Mesendoderm (in vitro differentiated cells): ENCODE measurements at regions not wholly inside any gene's neighbourhood (a gene's known extent, or its start where the extent isn't known, plus 50 kb on each side); places are given as distances from the start of the nearest gene placed in this dataset.
"Not testable (repeated sequence)": the region's sequence is repeated elsewhere in the genome, so short reads cannot be mapped to it uniquely, and the experiment has no call there.

Experiments
- DNase-seq: peaks from one replicate; pipeline ENCODE4 v3.0.0; 2013
- H2AK5ac ChIP-seq: 2 replicates; pipeline ENCODE4 v1.6.1; 2013; ENCODE audit warnings: low read length, inconsistent platforms
- H2BK120ac ChIP-seq: 2 replicates; pipeline ENCODE4 v1.6.1; 2013; ENCODE audit warnings: low read depth, mild to moderate bottlenecking, low read length, moderate library complexity, mixed read lengths
- H2BK15ac ChIP-seq: replicated peaks from 2 replicates; pipeline ENCODE4 v1.6.1; 2013; ENCODE audit warnings: low read depth, mild to moderate bottlenecking, moderate library complexity
- H2BK5ac ChIP-seq: 2 replicates; pipeline ENCODE4 v1.6.1; 2013; ENCODE audit warnings: low read length, inconsistent platforms
- H3K18ac ChIP-seq: 2 replicates; pipeline ENCODE4 v1.6.1; 2013; ENCODE audit warnings: mild to moderate bottlenecking, low read length, mixed read lengths
- H3K23ac ChIP-seq: one replicate; pipeline ENCODE4 v1.6.1; 2013; ENCODE audit warnings: low read length
- H3K27ac ChIP-seq: 2 replicates; pipeline ENCODE4 v1.5.1; 2013; ENCODE audit warnings: low read depth, mild to moderate bottlenecking, inconsistent platforms, low read length, moderate library complexity
- H3K27me3 ChIP-seq: 2 replicates; pipeline ENCODE4 v1.6.1; 2013; ENCODE audit warnings: low read length, control low read depth, mild to moderate bottlenecking, inconsistent platforms; ENCODE audit not compliant: insufficient read depth, poor library complexity
- H3K36me3 ChIP-seq: 2 replicates; pipeline ENCODE4 v1.6.1; 2013; ENCODE audit warnings: low read length, inconsistent platforms; ENCODE audit not compliant: control insufficient read depth, insufficient read depth
- H3K4ac ChIP-seq: one replicate; pipeline ENCODE4 v1.6.1; 2013; ENCODE audit warnings: low read depth, mild to moderate bottlenecking, low read length, moderate library complexity
- H3K4me1 ChIP-seq: 2 replicates; pipeline ENCODE4 v1.6.1; 2013; ENCODE audit warnings: low read depth, low read length, inconsistent platforms; ENCODE audit not compliant: control insufficient read depth
- H3K4me2 ChIP-seq: 2 replicates; pipeline ENCODE4 v1.6.1; 2013; ENCODE audit warnings: low read length
- H3K4me3 ChIP-seq: 2 replicates; pipeline ENCODE4 v1.5.1; 2013; ENCODE audit warnings: mild to moderate bottlenecking, low read length
- H3K56ac ChIP-seq: one replicate; pipeline ENCODE4 v1.6.1; 2013; ENCODE audit warnings: low read length
- H3K79me1 ChIP-seq: 2 replicates; pipeline ENCODE4 v1.6.1; 2013; ENCODE audit warnings: low read length, inconsistent platforms
- H3K79me2 ChIP-seq: 2 replicates; pipeline ENCODE4 v1.6.1; 2013; ENCODE audit warnings: mild to moderate bottlenecking, low read length; ENCODE audit not compliant: control insufficient read depth, insufficient read depth
- H3K9ac ChIP-seq: 2 replicates; pipeline ENCODE4 v1.6.1; 2013; ENCODE audit warnings: low read length, inconsistent platforms
- H4K5ac ChIP-seq: one replicate; pipeline ENCODE4 v1.6.1; 2013; ENCODE audit warnings: low read length
- H4K8ac ChIP-seq: one replicate; pipeline ENCODE4 v1.6.1; 2013; ENCODE audit warnings: low read depth, mild to moderate bottlenecking, control low read depth, low read length, moderate library complexity
- WGBS: extraction: QIAGEN DNeasy Blood & Tissue Kit; methylation state at CpG from one replicate; pipeline ENCODE4 v1.1.7; 2013; ENCODE audit warnings: low lambda C conversion rate, missing lambda C conversion rate; ENCODE audit not compliant: insufficient coverage; ENCODE audit errors: extremely low coverage; 5-methylcytosine and 5-hydroxymethylcytosine counted together

DNA sequence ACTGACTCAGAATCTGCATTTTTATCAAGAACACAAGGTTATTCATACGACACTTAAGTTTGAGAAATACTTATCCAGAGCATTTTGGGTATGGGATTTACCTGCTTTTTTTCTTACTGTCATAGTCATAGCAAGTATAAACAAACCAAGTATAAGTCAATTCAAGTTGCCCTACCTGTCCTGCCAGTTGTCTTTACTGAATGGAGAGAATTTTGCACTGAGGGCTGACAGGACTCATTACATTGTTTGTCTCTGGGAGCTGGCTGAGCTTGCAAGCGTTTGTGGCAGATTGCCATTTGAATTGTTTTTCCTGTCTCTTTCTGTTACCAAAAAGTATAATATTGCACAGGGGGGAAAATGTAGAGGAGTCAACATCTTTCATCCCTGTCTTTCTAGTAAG is 278.9 kb upstream of the MAGEC2 start:
- DNase-seq = no peak
- Histone ChIP-seq H3K23ac (no peak overlapping the region), H2BK15ac (no peak overlapping the region), H3K4me3 (no peak overlapping the region), H3K79me2 (no peaks in the 10 kb centered on the region), H3K27ac (no peak overlapping the region), H3K9ac (no peak overlapping the region), H3K56ac (no peak overlapping the region), H3K4ac (no peak overlapping the region), H2AK5ac (no peak overlapping the region), H3K4me2 (no peak overlapping the region), H4K5ac (no peak overlapping the region), H3K27me3 (no peaks in the 10 kb centered on the region), H2BK120ac (no peak overlapping the region), H4K8ac (no peak overlapping the region), H3K4me1 (no peaks in the 10 kb centered on the region), H2BK5ac (no peak overlapping the region), H3K36me3 (no peaks in the 10 kb centered on the region), H3K18ac (no peak overlapping the region), H3K79me1 (no peaks in the 10 kb centered on the region)
- no CpG with 5 or more reads among the region's 2 CpGs for WGBS

DNA sequence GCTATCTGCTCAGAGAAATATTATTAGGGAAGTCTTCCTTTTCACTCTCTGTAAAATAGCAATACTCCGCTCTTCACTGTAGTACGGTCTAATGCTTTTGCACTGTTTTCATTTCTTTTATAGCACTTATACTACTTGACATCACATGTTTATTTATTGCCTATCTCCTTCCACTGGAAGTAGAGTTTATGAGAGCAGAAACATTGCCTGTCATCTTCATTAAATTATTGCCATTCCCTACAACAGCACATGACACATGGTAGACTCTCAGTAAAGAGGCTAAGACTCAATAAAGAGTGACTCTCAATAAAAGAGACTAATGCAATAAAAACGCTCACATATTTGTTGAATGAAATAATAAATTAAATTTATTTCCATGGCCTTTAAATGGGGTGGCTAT is 241.3 kb upstream of the MAGEC2 start:
- Histone ChIP-seq H2BK15ac (no peak overlapping the region), H4K5ac (no peak overlapping the region), H3K36me3 (no peaks in the 10 kb centered on the region), H2BK120ac (no peak overlapping the region), H3K4me3 (no peak overlapping the region), H4K8ac (no peak overlapping the region), H3K18ac (no peak overlapping the region), H3K56ac (no peak overlapping the region), H3K79me1 (no peaks in the 10 kb centered on the region), H3K79me2 (no peaks in the 10 kb centered on the region), H3K4ac (no peak overlapping the region), H2AK5ac (no peak overlapping the region), H3K23ac (no peak overlapping the region), H3K27ac (no peak overlapping the region), H3K27me3 (no peaks in the 10 kb centered on the region), H2BK5ac (no peak overlapping the region), H3K4me2 (no peak overlapping the region), H3K4me1 (no peaks in the 10 kb centered on the region), H3K9ac (no peak overlapping the region)
- no CpG with 5 or more reads among the region's 3 CpGs for WGBS
- DNase-seq = no peak

DNA sequence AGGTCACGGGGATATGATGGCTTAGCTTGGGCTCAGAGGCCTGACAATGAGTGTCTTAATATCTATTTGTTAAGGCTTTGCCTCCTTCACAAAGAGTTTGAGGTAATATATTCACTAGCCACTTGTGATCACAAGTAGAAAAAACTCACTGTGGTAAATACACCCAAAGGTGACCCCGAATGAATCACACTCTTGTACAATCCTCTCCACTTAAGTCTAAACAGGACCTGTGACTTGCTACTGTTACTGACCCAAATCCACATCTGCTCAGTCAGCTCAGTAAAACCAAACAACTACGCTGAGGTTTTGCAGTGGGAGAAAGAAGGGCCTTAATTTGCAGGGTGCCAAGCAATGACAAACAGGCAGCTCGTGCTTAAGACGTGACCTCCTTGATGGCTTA is 223.8 kb upstream of the MAGEC2 start:
- Histone ChIP-seq H2BK5ac (no peak overlapping the region), H3K4ac (no peak overlapping the region), H2BK15ac (no peak overlapping the region), H3K4me3 (no peak overlapping the region), H3K27ac (no peak overlapping the region), H3K9ac (no peak overlapping the region), H3K4me2 (no peak overlapping the region), H3K79me2 (no peaks in the 10 kb centered on the region), H3K36me3 (no peaks in the 10 kb centered on the region), H3K4me1 (no peaks in the 10 kb centered on the region), H2BK120ac (no peak overlapping the region), H2AK5ac (no peak overlapping the region), H3K23ac (no peak overlapping the region), H4K5ac (no peak overlapping the region), H3K79me1 (no peaks in the 10 kb centered on the region), H4K8ac (no peak overlapping the region), H3K56ac (no peak overlapping the region), H3K27me3 (no peaks in the 10 kb centered on the region), H3K18ac (no peak overlapping the region)
- no peak for DNase-seq
- no CpG with 5 or more reads among the region's 5 CpGs for WGBS

DNA sequence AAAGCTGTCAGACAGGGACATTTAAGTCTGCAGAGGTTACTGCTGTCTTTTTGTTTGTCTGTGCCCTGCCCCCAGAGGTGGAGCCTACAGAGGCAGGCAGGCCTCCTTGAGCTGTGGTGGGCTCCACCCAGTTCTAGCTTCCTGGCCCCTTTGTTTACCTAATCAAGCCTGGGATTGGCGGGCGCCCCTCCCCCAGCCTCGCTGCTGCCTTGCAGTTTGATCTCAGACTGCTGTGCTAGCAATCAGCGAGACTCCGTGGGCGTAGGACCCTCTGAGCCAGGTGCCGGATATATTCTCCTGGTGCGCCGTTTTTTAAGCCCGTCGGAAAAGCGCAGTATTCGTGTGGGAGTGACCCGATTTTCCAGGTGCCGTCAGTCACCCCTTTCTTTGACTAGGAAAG is 185.9 kb upstream of the MAGEC2 start:
- H3K4me2 ChIP-seq, H3K4me1 ChIP-seq, DNase-seq, H2BK15ac ChIP-seq, H4K5ac ChIP-seq, H3K4ac ChIP-seq, H3K27me3 ChIP-seq, H3K18ac ChIP-seq, H4K8ac ChIP-seq, H3K79me2 ChIP-seq, H3K27ac ChIP-seq, H3K4me3 ChIP-seq, H3K56ac ChIP-seq, H3K23ac ChIP-seq, H2AK5ac ChIP-seq, H3K36me3 ChIP-seq, H2BK120ac ChIP-seq, H3K9ac ChIP-seq, H3K79me1 ChIP-seq, H2BK5ac ChIP-seq: not testable (repeated sequence)
- WGBS = no CpG with 5 or more reads among the region's 15 CpGs

DNA sequence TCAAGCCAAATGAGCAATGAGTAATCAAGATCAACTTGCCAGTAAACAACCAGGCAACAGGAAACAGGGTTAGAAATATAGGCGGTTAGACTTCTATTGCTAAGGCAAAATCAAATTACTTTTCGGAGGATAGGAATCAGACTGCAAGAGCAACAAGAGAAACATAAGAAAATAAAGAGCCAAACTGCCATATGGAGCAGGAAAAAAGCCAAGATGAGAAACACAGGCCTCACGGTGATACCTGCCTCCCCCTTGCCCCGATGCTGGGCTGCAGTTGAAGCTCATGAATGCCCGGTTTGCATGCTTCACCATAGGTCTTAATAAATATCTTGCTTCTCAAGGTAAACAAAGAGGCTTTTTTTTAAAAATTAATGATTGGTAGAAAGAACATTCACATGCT is 158.4 kb upstream of the MAGEC2 start:
- H3K79me1 ChIP-seq = no peaks in the 10 kb centered on the region
- DNase-seq = no peak
- H2BK120ac ChIP-seq = no peak overlapping the region
- no peak overlapping the region for H3K4me3 ChIP-seq
- H2BK15ac ChIP-seq = no peak overlapping the region
- no peak overlapping the region for H2BK5ac ChIP-seq
- H4K5ac ChIP-seq = no peak overlapping the region
- H3K56ac ChIP-seq = no peak overlapping the region
- no peaks in the 10 kb centered on the region for H3K27me3 ChIP-seq
- no peak overlapping the region for H4K8ac ChIP-seq
- no CpG with 5 or more reads among the region's 5 CpGs for WGBS
- H3K27ac ChIP-seq = no peak overlapping the region
- H3K4me2 ChIP-seq = no peak overlapping the region
- H3K36me3 ChIP-seq = no peaks in the 10 kb centered on the region
- H3K4me1 ChIP-seq = no peaks in the 10 kb centered on the region
- H3K9ac ChIP-seq = no peak overlapping the region
- H3K79me2 ChIP-seq = no peaks in the 10 kb centered on the region
- no peak overlapping the region for H3K18ac ChIP-seq
- H3K4ac ChIP-seq = no peak overlapping the region
- no peak overlapping the region for H2AK5ac ChIP-seq
- no peak overlapping the region for H3K23ac ChIP-seq

DNA sequence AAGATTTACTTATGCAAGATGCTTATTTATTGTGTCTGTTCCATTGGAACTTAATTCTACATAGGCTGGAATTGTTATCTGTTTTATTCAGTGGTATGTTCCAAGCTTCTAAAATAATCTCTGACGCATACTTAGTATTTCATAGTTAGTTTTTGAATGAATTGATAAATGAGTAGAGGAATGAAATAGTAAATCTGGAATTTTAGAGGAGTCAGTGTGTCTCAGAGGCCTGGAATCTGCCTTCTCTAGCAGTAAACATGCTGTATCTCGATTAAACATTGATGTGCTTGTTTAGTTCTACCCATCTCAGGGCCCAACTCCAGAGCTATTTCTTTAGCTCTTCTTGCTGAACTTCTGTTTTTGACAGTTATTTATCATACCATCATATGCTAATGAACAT is 154.2 kb upstream of the MAGEC2 start:
- Histone ChIP-seq H2BK15ac (no peak overlapping the region), H3K36me3 (no peaks in the 10 kb centered on the region), H2AK5ac (no peak overlapping the region), H3K4me2 (no peak overlapping the region), H3K56ac (no peak overlapping the region), H3K4me3 (no peak overlapping the region), H3K18ac (no peak overlapping the region), H4K5ac (no peak overlapping the region), H3K4ac (no peak overlapping the region), H3K79me2 (no peaks in the 10 kb centered on the region), H3K27me3 (no peaks in the 10 kb centered on the region), H3K4me1 (no peaks in the 10 kb centered on the region), H2BK120ac (no peak overlapping the region), H2BK5ac (no peak overlapping the region), H3K9ac (no peak overlapping the region), H3K23ac (no peak overlapping the region), H3K27ac (no peak overlapping the region), H4K8ac (no peak overlapping the region), H3K79me1 (no peaks in the 10 kb centered on the region)
- no CpG with 5 or more reads among the region's 2 CpGs for WGBS
- DNase-seq = no peak
